ENCODE measurements at regions not wholly inside any gene's neighbourhood (a gene's known extent, or its start where the extent isn't known, plus 50 kb on each side); places are given as distances from the start of the nearest gene placed in this dataset.

- TF ChIP-seq POLR2A (IDR thresholded peaks at IDR 0.05) (no peak), CTCF (IDR thresholded peaks at IDR 0.05) (no peak)
Observed at GRCh38 chr12:124194264-124194892, 100.5 kb upstream of the RFLNA start.
